ENCODE measurements at regions not wholly inside any gene's neighbourhood (a gene's known extent, or its start where the extent isn't known, plus 50 kb on each side); places are given as distances from the start of the nearest gene placed in this dataset.
A peak's percentile ranks its signal among the peaks of the same experiment; 100 is the strongest.

DNA sequence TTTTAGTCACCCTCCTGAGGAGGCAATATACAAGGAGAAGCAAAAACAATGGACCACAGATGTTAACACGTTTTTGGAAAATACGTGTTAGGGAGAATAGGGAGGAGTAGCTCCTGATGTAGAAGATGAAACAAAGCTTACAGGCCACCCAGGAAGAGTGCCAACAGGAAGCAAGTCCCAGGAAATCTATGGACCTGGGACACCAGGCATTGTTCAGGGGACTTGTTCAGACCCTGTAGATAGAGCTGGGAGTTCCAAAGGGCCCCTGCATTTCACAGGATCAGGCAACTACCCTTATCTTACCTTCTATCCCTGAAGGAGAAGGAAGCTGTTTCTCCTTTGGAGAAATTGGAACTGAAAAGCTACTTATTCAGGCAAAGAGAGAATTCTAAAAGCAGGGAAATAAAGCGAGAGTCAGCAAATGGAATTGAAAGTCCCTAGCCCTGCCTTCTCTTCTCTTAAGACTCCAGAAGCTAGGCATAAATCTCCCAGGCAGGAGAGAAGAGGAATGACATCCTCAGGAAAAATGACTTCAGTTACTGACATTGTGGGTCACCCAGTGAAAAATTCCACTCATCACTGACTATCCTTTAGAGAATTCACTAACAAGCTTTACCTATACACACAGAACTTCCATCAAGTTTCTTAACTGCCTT lies 77.7 kb upstream of the FAM3C start:
- DNase-seq: peak in 1 of 4 donors; percentile 11
- Histone ChIP-seq H3K9me3 (no peaks in the 10 kb centered on the region), H3K4me3 (no peak overlapping the region), H3K27ac (no peak overlapping the region), H3K27me3 (no peaks in the 10 kb centered on the region), H3K36me3 (replicated peaks in 1 of 2; ENCODE audit: insufficient read depth in 1 of 2, low read depth in 2 of 2) (no peaks in the 10 kb centered on the region), H3K4me1 (peaks cover 14% of the 10 kb centered on the region)
- WGBS, 2 donors: 78 to 87% methylated on average over 3 of the region's 3 CpGs
- intact Hi-C loops (cut with DNase I): no loop called here
- no peak for ATAC-seq
- TF ChIP-seq POLR2A (IDR thresholded peaks at IDR 0.05): no peak

DNA sequence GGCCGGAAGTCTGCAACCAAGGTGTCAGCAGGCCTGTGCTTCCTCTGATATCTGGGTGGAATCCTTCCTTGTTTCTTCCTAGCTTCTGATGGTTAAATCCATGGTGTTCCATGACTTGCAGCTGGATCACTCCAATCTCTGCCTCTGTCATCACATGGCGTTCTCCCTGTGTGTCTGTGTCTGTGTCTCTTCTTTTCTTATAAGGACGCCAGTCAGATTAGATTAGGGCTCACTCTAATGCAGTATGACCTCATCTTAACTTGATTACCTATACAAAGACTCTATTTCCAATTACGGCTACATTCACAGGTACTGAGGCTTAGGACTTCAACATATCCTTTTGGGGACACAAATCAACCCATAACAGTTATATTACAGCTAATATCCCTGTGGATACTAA lies 70.3 kb upstream of the FAM3C start:
- H3K27ac ChIP-seq: no peak overlapping the region
- DNase-seq (no peak), ATAC-seq (no peak)
- no peak overlapping the region for H3K4me3 ChIP-seq
- TF ChIP-seq, protein P1, sequence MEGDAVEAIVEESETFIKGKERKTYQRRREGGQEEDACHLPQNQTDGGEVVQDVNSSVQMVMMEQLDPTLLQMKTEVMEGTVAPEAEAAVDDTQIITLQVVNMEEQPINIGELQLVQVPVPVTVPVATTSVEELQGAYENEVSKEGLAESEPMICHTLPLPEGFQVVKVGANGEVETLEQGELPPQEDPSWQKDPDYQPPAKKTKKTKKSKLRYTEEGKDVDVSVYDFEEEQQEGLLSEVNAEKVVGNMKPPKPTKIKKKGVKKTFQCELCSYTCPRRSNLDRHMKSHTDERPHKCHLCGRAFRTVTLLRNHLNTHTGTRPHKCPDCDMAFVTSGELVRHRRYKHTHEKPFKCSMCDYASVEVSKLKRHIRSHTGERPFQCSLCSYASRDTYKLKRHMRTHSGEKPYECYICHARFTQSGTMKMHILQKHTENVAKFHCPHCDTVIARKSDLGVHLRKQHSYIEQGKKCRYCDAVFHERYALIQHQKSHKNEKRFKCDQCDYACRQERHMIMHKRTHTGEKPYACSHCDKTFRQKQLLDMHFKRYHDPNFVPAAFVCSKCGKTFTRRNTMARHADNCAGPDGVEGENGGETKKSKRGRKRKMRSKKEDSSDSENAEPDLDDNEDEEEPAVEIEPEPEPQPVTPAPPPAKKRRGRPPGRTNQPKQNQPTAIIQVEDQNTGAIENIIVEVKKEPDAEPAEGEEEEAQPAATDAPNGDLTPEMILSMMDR (IDR thresholded peaks at IDR 0.05): no peak
- no peak for TF ChIP-seq POLR2A (IDR thresholded peaks at IDR 0.05)
- intact Hi-C loops (cut with DNase I): no loop called here
- no peaks in the 10 kb centered on the region for H3K36me3 ChIP-seq (replicated peaks in 1 of 2; ENCODE audit: insufficient read depth in 1 of 2, low read depth in 2 of 2)
- 92 to 96% methylated on average over 4 of the region's 4 CpGs for WGBS, 2 donors
- H3K9me3 ChIP-seq: no peaks in the 10 kb centered on the region
- no peaks in the 10 kb centered on the region for H3K4me1 ChIP-seq
- H3K27me3 ChIP-seq: no peaks in the 10 kb centered on the region

DNA sequence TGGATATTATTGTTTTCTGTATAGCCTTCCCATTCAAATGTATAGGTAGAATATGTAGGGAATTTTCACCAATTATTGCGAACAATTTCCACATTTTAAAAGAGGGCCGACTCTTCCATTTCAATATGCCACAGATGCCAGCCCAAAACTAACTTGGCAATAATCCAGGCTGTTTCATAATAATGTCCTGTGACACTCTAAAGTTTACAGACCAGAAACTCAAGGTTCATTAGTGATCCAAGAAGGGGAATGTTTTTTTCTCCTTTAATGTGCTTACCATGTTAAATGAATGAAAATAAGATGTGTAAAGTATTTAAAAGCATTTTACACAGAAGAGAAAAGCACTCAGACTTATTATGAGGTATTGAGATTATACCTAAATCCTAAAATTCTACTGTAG lies 63.0 kb upstream of the FAM3C start:
- 55 to 72% methylated on average over 2 of the region's 2 CpGs for WGBS, 2 donors
- Histone ChIP-seq H3K36me3 (replicated peaks in 1 of 2; ENCODE audit: insufficient read depth in 1 of 2, low read depth in 2 of 2) (no peaks in the 10 kb centered on the region), H3K9me3 (no peaks in the 10 kb centered on the region), H3K27ac (no peak overlapping the region), H3K4me1 (no peaks in the 10 kb centered on the region), H3K27me3 (no peaks in the 10 kb centered on the region), H3K4me3 (no peak overlapping the region)
- no peak for DNase-seq
- TF ChIP-seq POLR2A (IDR thresholded peaks at IDR 0.05): no peak
- TF ChIP-seq, protein P1 (IDR thresholded peaks at IDR 0.05): no peak
- no peak for ATAC-seq
- intact Hi-C loops (cut with DNase I): no loop called here

DNA sequence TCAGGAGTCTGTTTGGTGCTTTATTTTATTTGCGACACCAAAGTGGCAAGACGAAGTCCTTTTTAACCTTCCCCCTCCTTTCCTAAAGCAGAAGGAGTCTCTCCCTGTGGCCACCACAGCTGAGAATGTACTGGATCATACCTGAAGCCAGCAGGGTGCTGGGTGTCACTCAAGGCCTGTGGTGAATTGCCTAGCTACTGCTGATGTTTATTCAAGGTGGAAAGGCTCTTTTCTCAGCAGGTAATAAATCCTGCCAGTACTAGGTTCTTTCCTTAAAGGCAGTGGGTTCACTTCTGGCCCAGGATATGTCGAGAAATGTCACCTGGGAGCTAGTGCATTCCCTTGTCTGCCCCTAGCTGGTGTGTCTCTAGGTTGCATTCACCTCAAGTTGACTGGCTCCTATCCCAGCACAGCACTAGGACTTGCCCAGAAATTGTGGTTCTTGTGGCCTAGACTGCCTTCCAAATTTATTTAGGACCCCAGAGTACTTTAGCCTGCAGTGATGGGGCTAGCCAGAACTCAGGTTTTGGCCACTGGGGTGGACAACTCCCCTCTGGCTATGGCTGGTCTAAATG lies 60.8 kb upstream of the FAM3C start:
- intact Hi-C loops (cut with DNase I): no loop called here
- ATAC-seq: no peak
- Histone ChIP-seq H3K9me3 (no peaks in the 10 kb centered on the region), H3K27ac (no peak overlapping the region), H3K27me3 (no peaks in the 10 kb centered on the region), H3K36me3 (replicated peaks in 1 of 2; ENCODE audit: insufficient read depth in 1 of 2, low read depth in 2 of 2) (no peaks in the 10 kb centered on the region), H3K4me1 (no peaks in the 10 kb centered on the region), H3K4me3 (no peak overlapping the region)
- DNase-seq: no peak
- no peak for TF ChIP-seq POLR2A (IDR thresholded peaks at IDR 0.05)
- TF ChIP-seq, protein P1 (IDR thresholded peaks at IDR 0.05): no peak
- 89 to 94% methylated on average over 3 of the region's 3 CpGs for WGBS, 2 donors

DNA sequence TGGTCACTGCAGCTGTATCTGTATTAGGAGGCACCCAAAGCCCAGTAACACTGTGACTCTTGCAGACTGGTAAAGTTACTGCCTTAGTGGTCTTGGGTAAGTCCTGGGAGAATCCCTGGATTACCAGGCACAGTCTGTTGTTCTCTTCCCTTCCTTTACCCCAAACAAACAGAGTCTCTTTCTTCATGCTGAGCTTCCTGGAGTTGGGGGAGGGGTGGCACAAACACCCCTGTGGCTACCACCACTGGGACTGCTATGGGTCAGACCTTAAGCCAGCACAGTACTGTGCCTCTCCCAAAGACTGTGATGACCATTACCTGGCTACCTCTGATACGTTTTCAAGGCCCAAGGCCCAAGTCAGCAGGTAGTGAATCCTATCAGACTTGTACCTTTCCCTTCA lies 59.9 kb upstream of the FAM3C start:
- H3K4me3 ChIP-seq: no peak overlapping the region
- H3K36me3 ChIP-seq (replicated peaks in 1 of 2; ENCODE audit: insufficient read depth in 1 of 2, low read depth in 2 of 2): no peaks in the 10 kb centered on the region
- H3K27me3 ChIP-seq: no peaks in the 10 kb centered on the region
- TF ChIP-seq, protein P1 (IDR thresholded peaks at IDR 0.05): no peak
- TF ChIP-seq POLR2A (IDR thresholded peaks at IDR 0.05): no peak
- ATAC-seq: no peak
- DNase-seq: no peak
- no peaks in the 10 kb centered on the region for H3K4me1 ChIP-seq
- WGBS, 2 donors: 75 to 92% methylated on average over 1 of the region's 1 CpG
- intact Hi-C loops (cut with DNase I): no loop called here
- H3K27ac ChIP-seq: no peak overlapping the region
- H3K9me3 ChIP-seq: no peaks in the 10 kb centered on the region

Measured in body of pancreas (tissue), 4 donors.